IMR-90 (cell line): ENCODE measurements at regions not wholly inside any gene's neighbourhood (a gene's known extent, or its start where the extent isn't known, plus 50 kb on each side); places are given as distances from the start of the nearest gene placed in this dataset.

Experiments used
- ATAC-seq: fragments of 200-7000 bp; cut with Tn5 transposase; 2 replicates; pipeline ENCODE4 v1.9.1; 2020; ENCODE audit warnings: low read depth, mild to moderate bottlenecking, moderate library complexity
- BruUV-seq: library from RNA; stranded (reverse); fragments of 400-500 nt; replicated peaks from 2 replicates; lab custom pipeline; 2021; lab: Mats Ljungman, UMichigan
- CTCF ChIA-PET: fragments of 300-600 bp; formaldehyde crosslinking; extraction: SDS; loops from one replicate; lab custom pipeline; 2021; ENCODE audit warnings: antibody characterized with exemption; lab: Yijun Ruan, JAX
- POLR2A ChIA-PET: fragments of 300-600 bp; sonication (Branson Sonifier 250); formaldehyde crosslinking; loops from one replicate; lab custom pipeline; 2022; ENCODE audit warnings: antibody characterized with exemption; ENCODE audit not compliant: unreplicated experiment; lab: Charles Lee
- DNase-seq: peaks from one replicate; pipeline ENCODE4 v3.0.0; 2013
- H2AFZ ChIP-seq: replicated peaks from 2 replicates; pipeline ENCODE3; 2013; ENCODE audit warnings: low read length, mild to moderate bottlenecking; ENCODE audit not compliant: poor library complexity
- H2AK5ac ChIP-seq: 2 replicates; pipeline ENCODE4 v1.6.1; 2013; ENCODE audit warnings: low read depth, low read length, inconsistent platforms
- H2AK9ac ChIP-seq: replicated peaks from 2 replicates; pipeline ENCODE3; 2013; ENCODE audit warnings: mild to moderate bottlenecking, low read depth, low read length, moderate library complexity; ENCODE audit not compliant: poor library complexity
- H2BK120ac ChIP-seq: 2 replicates; pipeline ENCODE4 v1.6.1; 2013; ENCODE audit warnings: low read depth, low read length, inconsistent platforms
- H2BK15ac ChIP-seq: 3 replicates; pipeline ENCODE4 v1.6.1; 2013; ENCODE audit warnings: low read depth, low read length, inconsistent platforms
- H2BK20ac ChIP-seq: 2 replicates; pipeline ENCODE4 v1.6.1; 2013; ENCODE audit warnings: low read depth, mild to moderate bottlenecking, inconsistent platforms, low read length, moderate library complexity
- H2BK5ac ChIP-seq: 2 replicates; pipeline ENCODE4 v1.6.1; 2013; ENCODE audit warnings: mild to moderate bottlenecking, low read depth, low read length, inconsistent platforms; ENCODE audit not compliant: poor library complexity, severe bottlenecking
- H3K14ac ChIP-seq: replicated peaks from 2 replicates; pipeline ENCODE4 v1.6.1; 2013; ENCODE audit warnings: low read depth, low read length, inconsistent platforms
- H3K18ac ChIP-seq: 2 replicates; pipeline ENCODE4 v1.6.1; 2013; ENCODE audit warnings: low read depth, low read length, control low read depth
- H3K23ac ChIP-seq: 2 replicates; pipeline ENCODE4 v1.6.1; 2013; ENCODE audit warnings: low read depth, low read length, inconsistent platforms
- H3K27ac ChIP-seq: 2 replicates; pipeline ENCODE4 v1.5.1; 2013; ENCODE audit warnings: mild to moderate bottlenecking, control low read depth, low read length; ENCODE audit not compliant: insufficient read depth
- H3K27me3 ChIP-seq: 2 replicates; pipeline ENCODE4 v1.6.1; 2013; ENCODE audit warnings: low read length; ENCODE audit not compliant: control insufficient read depth, insufficient read depth
- H3K36me3 ChIP-seq: 2 replicates; pipeline ENCODE4 v1.6.1; 2013; ENCODE audit warnings: low read length, mixed read lengths; ENCODE audit not compliant: control insufficient read depth, insufficient read depth
- H3K4ac ChIP-seq: 2 replicates; pipeline ENCODE4 v1.6.1; 2013; ENCODE audit warnings: low read depth, low read length, inconsistent platforms
- H3K4me1 ChIP-seq: 2 replicates; pipeline ENCODE4 v1.6.1; 2013; ENCODE audit warnings: low read length, mixed read lengths; ENCODE audit not compliant: control insufficient read depth, insufficient read depth
- H3K4me2 ChIP-seq: 2 replicates; pipeline ENCODE4 v1.6.1; 2013; ENCODE audit warnings: low read depth, mild to moderate bottlenecking, control low read depth, low read length, moderate library complexity
- H3K4me3 ChIP-seq: 2 replicates; pipeline ENCODE4 v1.5.1; 2013; ENCODE audit warnings: low read depth, mild to moderate bottlenecking, control low read depth, low read length, moderate library complexity; ENCODE audit not compliant: insufficient read depth
- H3K56ac ChIP-seq: 2 replicates; pipeline ENCODE4 v1.6.1; 2013; ENCODE audit warnings: low read length, inconsistent platforms; ENCODE audit not compliant: insufficient read depth; ENCODE audit errors: extremely low read depth
- H3K79me1 ChIP-seq, 2 experiments: 2 replicates each; pipeline ENCODE4 v1.6.1; 2013; ENCODE audit warnings: low read length in 2 of 2, inconsistent platforms in 1 of 2, low read depth in 1 of 2
- H3K9ac ChIP-seq: 2 replicates; pipeline ENCODE4 v1.6.1; 2013; ENCODE audit warnings: low read depth, low read length, control low read depth
- H3K9me1 ChIP-seq: 2 replicates; pipeline ENCODE4 v1.6.1; 2013; ENCODE audit warnings: low read length, inconsistent platforms; ENCODE audit not compliant: insufficient read depth
- H3K9me3 ChIP-seq: 2 replicates; pipeline ENCODE4 v1.6.1; 2013; ENCODE audit warnings: low read length; ENCODE audit not compliant: control insufficient read depth, insufficient read depth
- H4K20me1 ChIP-seq: 2 replicates; pipeline ENCODE4 v1.6.1; 2013; ENCODE audit warnings: low read length, inconsistent platforms; ENCODE audit not compliant: insufficient read depth
- H4K5ac ChIP-seq: 2 replicates; pipeline ENCODE4 v1.6.1; 2013; ENCODE audit warnings: mild to moderate bottlenecking, low read depth, low read length, control low read depth
- H4K8ac ChIP-seq, 2 experiments: 2 replicates each; pipeline ENCODE4 v1.6.1; 2013; ENCODE audit warnings: low read depth in 2 of 2, low read length in 2 of 2, control low read depth in 1 of 2, inconsistent platforms in 1 of 2
- H4K91ac ChIP-seq: 2 replicates; pipeline ENCODE4 v1.6.1; 2013; ENCODE audit warnings: low read depth, low read length, inconsistent platforms; ENCODE audit not compliant: insufficient read depth
- BHLHE40 ChIP-seq: fragments of 150-350 bp; IDR thresholded peaks from 2 replicates; pipeline ENCODE4 v1.6.1; 2016; ENCODE audit warnings: mild to moderate bottlenecking, low read depth, low read length
- CEBPB ChIP-seq: IDR thresholded peaks from 2 replicates; pipeline ENCODE4 v1.6.1; 2012; ENCODE audit warnings: low read depth, low read length, improper control_type of control experiment
- CHD1 ChIP-seq: IDR thresholded peaks from 2 replicates; pipeline ENCODE4 v1.6.1; 2012; ENCODE audit warnings: low read depth, low read length, improper control_type of control experiment
- FOS ChIP-seq: fragments of 150-350 bp; IDR thresholded peaks from 2 replicates; pipeline ENCODE4 v1.6.1; 2016; ENCODE audit warnings: low read depth, low read length
- MAFK ChIP-seq: IDR thresholded peaks from 2 replicates; pipeline ENCODE4 v1.6.1; 2012; ENCODE audit warnings: low read depth, low read length, improper control_type of control experiment
- MAZ ChIP-seq: IDR thresholded peaks from 2 replicates; pipeline ENCODE4 v1.6.1; 2012; ENCODE audit warnings: low read depth, mild to moderate bottlenecking, low read length, improper control_type of control experiment, moderate library complexity, borderline replicate concordance
- MXI1 ChIP-seq: IDR thresholded peaks from 2 replicates; pipeline ENCODE4 v1.6.1; 2012; ENCODE audit warnings: low read depth, mild to moderate bottlenecking, low read length, moderate library complexity, borderline replicate concordance
- NFE2L2 ChIP-seq: fragments of 150-350 bp; IDR thresholded peaks from 2 replicates; pipeline ENCODE4 v1.6.1; 2016; ENCODE audit warnings: low read depth, mild to moderate bottlenecking, low read length
- POLR2A ChIP-seq: IDR thresholded peaks from 2 replicates; pipeline ENCODE4 v1.6.1; 2012; ENCODE audit warnings: mild to moderate bottlenecking, low read depth, low read length
- RCOR1 ChIP-seq: IDR thresholded peaks from 2 replicates; pipeline ENCODE4 v1.6.1; 2012; ENCODE audit warnings: mild to moderate bottlenecking, low read length, improper control_type of control experiment; ENCODE audit not compliant: insufficient replicate concordance
- RFX5 ChIP-seq: IDR thresholded peaks from 2 replicates; pipeline ENCODE4 v1.8.0; 2012; ENCODE audit warnings: low read depth, mild to moderate bottlenecking, low read length, moderate library complexity
- SMC3 ChIP-seq: fragments of 150-350 bp; IDR thresholded peaks from 2 replicates; pipeline ENCODE4 v1.6.1; 2016; ENCODE audit warnings: low read depth, mild to moderate bottlenecking, antibody characterized with exemption, low read length, moderate library complexity
- WGBS, 2 experiments: methylation state at CpG; one replicate each; pipeline versions ENCODE4 v1.1.5 to v1.1.7; 2013; ENCODE audit warnings: missing lambda C conversion rate in 2 of 2; ENCODE audit not compliant: insufficient read length in 1 of 2; ENCODE audit errors: extremely low coverage in 2 of 2; 5-methylcytosine and 5-hydroxymethylcytosine counted together
- dilution Hi-C: fragments of 300-500 bp; cut with HindIII; formaldehyde crosslinking; loops from one replicate; pipeline ENCODE4 v1.14.3; 2018; ENCODE audit warnings: low sequenced_read_pairs; ENCODE audit not compliant: unreplicated experiment
- in situ Hi-C: fragments of 300-500 bp; cut with MboI; formaldehyde crosslinking; loops from 3 replicates; pipeline ENCODE4 v1.14.3; 2019; ENCODE audit warnings: low sequenced_read_pairs, inconsistent platforms, mixed read lengths
- intact Hi-C: fragments of 100-400 bp; cut with micrococcal nuclease; formaldehyde crosslinking; loops from 2 replicates; pipeline ENCODE4 v1.10.0; 2022
- TF ChIP-seq, protein P1 (sequence below): conservative IDR thresholded peaks from 2 replicates; pipeline ENCODE4 v1.5.1; 2012; ENCODE audit warnings: mild to moderate bottlenecking, low read depth, low read length, improper control_type of control experiment
- TF ChIP-seq, protein P2 (sequence below): fragments of 150-350 bp; IDR thresholded peaks from 2 replicates; pipeline ENCODE4 v1.6.1; 2017; ENCODE audit warnings: mild to moderate bottlenecking, antibody characterized with exemption, low read length, low read depth
- TF ChIP-seq, protein P3 (sequence below): fragments of 150-350 bp; IDR thresholded peaks from 2 replicates; pipeline ENCODE4 v1.6.1; 2016; ENCODE audit warnings: low read depth, mild to moderate bottlenecking, low read length, moderate library complexity, borderline replicate concordance

DNA sequence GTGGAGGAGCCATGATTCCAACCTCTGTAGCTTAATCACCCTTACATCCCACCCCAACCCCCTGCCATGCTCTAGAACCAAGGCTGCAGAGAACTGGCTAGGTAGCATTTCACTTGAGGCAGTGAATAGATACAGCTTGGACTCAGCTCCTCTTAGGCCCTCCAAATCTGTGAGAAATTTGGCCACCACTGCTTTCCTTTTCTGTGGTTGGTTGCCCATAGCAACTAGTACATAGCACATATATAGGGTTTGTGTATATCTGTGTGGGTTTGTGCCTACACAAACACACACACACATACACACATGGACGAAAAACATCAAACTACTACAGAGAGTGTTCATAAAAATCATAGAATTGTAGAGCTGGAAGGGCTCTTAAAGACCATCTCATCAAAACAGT is 52.0 kb upstream of the CCDC160 start:
- Histone ChIP-seq H3K27me3 (peaks cover 2% of the 10 kb centered on the region), H3K4me2 (no peak overlapping the region), H3K56ac (no peak overlapping the region), H3K18ac (no peak overlapping the region), H4K91ac (no peak overlapping the region), H2AK9ac (no peak overlapping the region), H3K36me3 (no peaks in the 10 kb centered on the region), H3K14ac (no peak overlapping the region), H3K23ac (no peak overlapping the region), H3K9me1 (no peaks in the 10 kb centered on the region), H3K4me3 (no peak overlapping the region), H2BK5ac (no peak overlapping the region), H4K5ac (no peak overlapping the region), H3K4me1 (no peaks in the 10 kb centered on the region), H2BK120ac (no peak overlapping the region), H3K9me3 (no peaks in the 10 kb centered on the region), H3K27ac (no peak overlapping the region), H2AK5ac (no peak overlapping the region), H3K79me1 (no peaks in the 10 kb centered on the region), H2BK20ac (no peak overlapping the region), H3K4ac (no peak overlapping the region), H2BK15ac (no peak overlapping the region), H2AFZ (no peak overlapping the region), H4K20me1 (no peaks in the 10 kb centered on the region), H4K8ac (no peak overlapping the region), H3K9ac (no peak overlapping the region)
- dilution Hi-C loops, result no loop called here
- intact Hi-C loops, result no loop called here
- DNase-seq (no peak), ATAC-seq (no peak)
- ChIA-PET CTCF (no interaction called here), POLR2A (no interaction called here)
- TF ChIP-seq, protein P1, sequence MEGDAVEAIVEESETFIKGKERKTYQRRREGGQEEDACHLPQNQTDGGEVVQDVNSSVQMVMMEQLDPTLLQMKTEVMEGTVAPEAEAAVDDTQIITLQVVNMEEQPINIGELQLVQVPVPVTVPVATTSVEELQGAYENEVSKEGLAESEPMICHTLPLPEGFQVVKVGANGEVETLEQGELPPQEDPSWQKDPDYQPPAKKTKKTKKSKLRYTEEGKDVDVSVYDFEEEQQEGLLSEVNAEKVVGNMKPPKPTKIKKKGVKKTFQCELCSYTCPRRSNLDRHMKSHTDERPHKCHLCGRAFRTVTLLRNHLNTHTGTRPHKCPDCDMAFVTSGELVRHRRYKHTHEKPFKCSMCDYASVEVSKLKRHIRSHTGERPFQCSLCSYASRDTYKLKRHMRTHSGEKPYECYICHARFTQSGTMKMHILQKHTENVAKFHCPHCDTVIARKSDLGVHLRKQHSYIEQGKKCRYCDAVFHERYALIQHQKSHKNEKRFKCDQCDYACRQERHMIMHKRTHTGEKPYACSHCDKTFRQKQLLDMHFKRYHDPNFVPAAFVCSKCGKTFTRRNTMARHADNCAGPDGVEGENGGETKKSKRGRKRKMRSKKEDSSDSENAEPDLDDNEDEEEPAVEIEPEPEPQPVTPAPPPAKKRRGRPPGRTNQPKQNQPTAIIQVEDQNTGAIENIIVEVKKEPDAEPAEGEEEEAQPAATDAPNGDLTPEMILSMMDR, result no peak
- no peak for TF ChIP-seq CEBPB
- TF ChIP-seq RFX5, result no peak
- TF ChIP-seq, protein P2, sequence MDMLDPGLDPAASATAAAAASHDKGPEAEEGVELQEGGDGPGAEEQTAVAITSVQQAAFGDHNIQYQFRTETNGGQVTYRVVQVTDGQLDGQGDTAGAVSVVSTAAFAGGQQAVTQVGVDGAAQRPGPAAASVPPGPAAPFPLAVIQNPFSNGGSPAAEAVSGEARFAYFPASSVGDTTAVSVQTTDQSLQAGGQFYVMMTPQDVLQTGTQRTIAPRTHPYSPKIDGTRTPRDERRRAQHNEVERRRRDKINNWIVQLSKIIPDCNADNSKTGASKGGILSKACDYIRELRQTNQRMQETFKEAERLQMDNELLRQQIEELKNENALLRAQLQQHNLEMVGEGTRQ, result no peak
- TF ChIP-seq FOS, result no peak
- TF ChIP-seq NFE2L2, result no peak
- TF ChIP-seq RCOR1, result no peak
- no peak for TF ChIP-seq MAFK
- TF ChIP-seq POLR2A, result no peak
- no peak for TF ChIP-seq MAZ
- TF ChIP-seq SMC3, result no peak
- TF ChIP-seq BHLHE40, result no peak
- TF ChIP-seq CHD1, result no peak
- TF ChIP-seq, protein P3, sequence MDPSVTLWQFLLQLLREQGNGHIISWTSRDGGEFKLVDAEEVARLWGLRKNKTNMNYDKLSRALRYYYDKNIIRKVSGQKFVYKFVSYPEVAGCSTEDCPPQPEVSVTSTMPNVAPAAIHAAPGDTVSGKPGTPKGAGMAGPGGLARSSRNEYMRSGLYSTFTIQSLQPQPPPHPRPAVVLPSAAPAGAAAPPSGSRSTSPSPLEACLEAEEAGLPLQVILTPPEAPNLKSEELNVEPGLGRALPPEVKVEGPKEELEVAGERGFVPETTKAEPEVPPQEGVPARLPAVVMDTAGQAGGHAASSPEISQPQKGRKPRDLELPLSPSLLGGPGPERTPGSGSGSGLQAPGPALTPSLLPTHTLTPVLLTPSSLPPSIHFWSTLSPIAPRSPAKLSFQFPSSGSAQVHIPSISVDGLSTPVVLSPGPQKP, result no peak
- no peak for TF ChIP-seq MXI1
- WGBS, 2 experiments, result no CpG with 5 or more reads among the region's 1 CpG
- no TSS peak for BruUV-seq
- in situ Hi-C loops, result no loop called here
